Thyroid gland (tissue), 4 donors: ENCODE measurements at regions not wholly inside any gene's neighbourhood (a gene's known extent, or its start where the extent isn't known, plus 50 kb on each side); places are given as distances from the start of the nearest gene placed in this dataset.

Experiments used
- CTCF ChIP-seq, 6 experiments: fragments of 200-600 bp in 3 of 6; fragments of 450-650 bp in 3 of 6; sonication (generic) in 3 of 6; IDR thresholded peaks; one replicate each; pipeline ENCODE4 v1.5.1; 2016 to 2019; ENCODE audit warnings: antibody characterized with exemption in 6 of 6, mild to moderate bottlenecking in 2 of 6, inconsistent platforms in 1 of 6, moderate library complexity in 1 of 6
- POLR2A ChIP-seq, 2 donors: fragments of 450-650 bp; IDR thresholded peaks; one replicate each; pipeline ENCODE4 v1.6.1; 2017; ENCODE audit warnings: antibody characterized with exemption in 2 of 2, mild to moderate bottlenecking in 2 of 2, moderate library complexity in 1 of 2

- TF ChIP-seq POLR2A (IDR thresholded peaks at IDR 0.05) (no peak), CTCF (IDR thresholded peaks at IDR 0.05) (no peak)
Observed at GRCh38 chr3:127043731-127044510, 61.0 kb downstream of the PLXNA1 start.
